ENCODE measurements at regions not wholly inside any gene's neighbourhood (a gene's known extent, or its start where the extent isn't known, plus 50 kb on each side); places are given as distances from the start of the nearest gene placed in this dataset.

GRCh38 chr13:111470933-111471332 lies 150.5 kb downstream of the TEX29 start:
- in situ Hi-C loops (cut with MboI; ENCODE audit: low pct_unique_long_range_greater_than_20kb, low sequenced_read_pairs, unreplicated experiment), result loop anchor here (25.0 kb wide), 1 partner anchor 1141 kb away; no protein-coding TSS in a partner anchor
- no peak for TF ChIP-seq CTCF (IDR thresholded peaks at IDR 0.05; ENCODE audit: extremely low read depth, insufficient read depth, missing control alignments)
- no peak for DNase-seq (ENCODE audit: low spot score)

DNA sequence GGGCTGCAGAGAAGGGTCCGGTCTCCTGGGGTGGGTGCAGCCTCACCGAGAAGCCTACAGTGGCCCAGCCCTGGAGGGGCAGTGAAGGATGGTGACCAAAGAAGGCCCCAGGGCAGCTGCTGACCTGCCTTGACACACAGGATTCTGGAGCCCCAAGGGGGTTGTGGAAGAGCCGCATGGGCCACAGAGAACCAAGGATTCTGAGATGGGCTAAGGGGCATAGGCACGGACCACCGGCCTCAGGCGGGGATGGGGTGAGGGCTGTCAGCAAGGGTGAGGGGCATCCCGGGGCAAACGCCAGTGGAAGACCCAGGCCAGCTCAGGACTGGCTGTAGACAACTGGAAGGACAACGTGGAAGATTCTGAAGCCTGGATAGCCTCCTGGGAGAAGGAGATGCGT lies 151.6 kb downstream of the TEX29 start:
- in situ Hi-C loops (cut with MboI; ENCODE audit: low pct_unique_long_range_greater_than_20kb, low sequenced_read_pairs, unreplicated experiment), result loop anchor here (25.0 kb wide), 1 partner anchor 1140 kb away; no protein-coding TSS in a partner anchor
- no peak for TF ChIP-seq CTCF (IDR thresholded peaks at IDR 0.05; ENCODE audit: extremely low read depth, insufficient read depth, missing control alignments)

GRCh38 chr13:111472559-111473460 lies 152.4 kb downstream of the TEX29 start:
- no peak for DNase-seq (ENCODE audit: low spot score)
- in situ Hi-C loops (cut with MboI; ENCODE audit: low pct_unique_long_range_greater_than_20kb, low sequenced_read_pairs, unreplicated experiment), result loop anchor here (25.0 kb wide), 1 partner anchor 1139 kb away; no protein-coding TSS in a partner anchor
- no peak for TF ChIP-seq CTCF (IDR thresholded peaks at IDR 0.05; ENCODE audit: extremely low read depth, insufficient read depth, missing control alignments)

More for the DNA sequence above, 151.6 kb downstream of the TEX29 start:
- no peak for DNase-seq (ENCODE audit: low spot score)

- in situ Hi-C loops (cut with MboI; ENCODE audit: low pct_unique_long_range_greater_than_20kb, low sequenced_read_pairs, unreplicated experiment), result loop anchor here (25.0 kb wide), 1 partner anchor 1138 kb away; no protein-coding TSS in a partner anchor
- peak; percentile 71 for DNase-seq (ENCODE audit: low spot score)
- peak; percentile 37 for TF ChIP-seq CTCF (IDR thresholded peaks at IDR 0.05; ENCODE audit: extremely low read depth, insufficient read depth, missing control alignments)
Measured at GRCh38 chr13:111474136-111475002, 153.9 kb downstream of the TEX29 start.

GRCh38 chr13:111475488-111475887 lies 155.0 kb downstream of the TEX29 start:
- no peak for DNase-seq (ENCODE audit: low spot score)
- TF ChIP-seq CTCF (IDR thresholded peaks at IDR 0.05; ENCODE audit: extremely low read depth, insufficient read depth, missing control alignments), result no peak
- in situ Hi-C loops (cut with MboI; ENCODE audit: low pct_unique_long_range_greater_than_20kb, low sequenced_read_pairs, unreplicated experiment), result no loop called here

GRCh38 chr13:111476197-111476596 lies 155.8 kb downstream of the TEX29 start:
- DNase-seq (ENCODE audit: low spot score), result no peak
- no peak for TF ChIP-seq CTCF (IDR thresholded peaks at IDR 0.05; ENCODE audit: extremely low read depth, insufficient read depth, missing control alignments)
- in situ Hi-C loops (cut with MboI; ENCODE audit: low pct_unique_long_range_greater_than_20kb, low sequenced_read_pairs, unreplicated experiment), result no loop called here
